CD4-positive, alpha-beta memory T cell (primary cell): ENCODE measurements at regions not wholly inside any gene's neighbourhood (a gene's known extent, or its start where the extent isn't known, plus 50 kb on each side); places are given as distances from the start of the nearest gene placed in this dataset.

ENCODE experiments used
- CTCF ChIA-PET: fragments of 350-600 bp; sonication (Branson Sonifier 250); formaldehyde crosslinking; loops from one replicate; lab custom pipeline; 2021; ENCODE audit warnings: inconsistent platforms; ENCODE audit not compliant: partially characterized antibody; lab: Charles Lee
- POLR2A ChIA-PET: fragments of 350-600 bp; sonication (Branson Sonifier 250); formaldehyde crosslinking; loops from one replicate; lab custom pipeline; 2021; ENCODE audit not compliant: partially characterized antibody; lab: Charles Lee
- DNase-seq, 5 donors: peaks; one replicate each; pipeline versions ENCODE4 v3.0.0 to v3.0.0-alpha.2; 2020 to 2022; ENCODE audit warnings: mixed read lengths in 1 of 5
- H3K27ac ChIP-seq: one replicate; pipeline ENCODE4 v1.7.0; 2013; ENCODE audit warnings: low read depth, low read length
- H3K27me3 ChIP-seq: 2 replicates; pipeline ENCODE4 v1.7.0; 2013; ENCODE audit warnings: mild to moderate bottlenecking, low read length, moderate library complexity; ENCODE audit not compliant: insufficient read depth
- H3K36me3 ChIP-seq: 2 replicates; pipeline ENCODE4 v1.7.0; 2013; ENCODE audit warnings: mild to moderate bottlenecking, low read length, moderate library complexity; ENCODE audit not compliant: insufficient read depth
- H3K4me1 ChIP-seq: 2 replicates; pipeline ENCODE4 v1.7.0; 2013; ENCODE audit warnings: mild to moderate bottlenecking, low read length, moderate library complexity; ENCODE audit not compliant: insufficient read depth
- H3K4me3 ChIP-seq, 2 donors: one replicate each; pipeline ENCODE4 v1.7.0; 2013; ENCODE audit warnings: low read length in 2 of 2, mild to moderate bottlenecking in 1 of 2
- H3K9me3 ChIP-seq, 2 donors: one replicate each; pipeline ENCODE4 v1.7.0; 2013; ENCODE audit warnings: low read length in 2 of 2, control low read depth in 1 of 2; ENCODE audit not compliant: control insufficient read depth in 1 of 2
- H3K27ac Mint-ChIP-seq, 7 donors: one replicate each; pipeline ENCODE4 v1.8.0; 2020 to 2021; ENCODE audit warnings: mixed read lengths in 7 of 7, mild to moderate bottlenecking in 6 of 7, inconsistent platforms in 3 of 7, moderate library complexity in 3 of 7
- H3K27me3 Mint-ChIP-seq, 2 donors: one replicate each; pipeline ENCODE4 v1.8.0; 2020 to 2021; ENCODE audit warnings: mixed read lengths in 2 of 2
- H3K36me3 Mint-ChIP-seq, 2 donors: one replicate each; pipeline ENCODE4 v1.8.0; 2020 to 2021; ENCODE audit warnings: mixed read lengths in 2 of 2, inconsistent platforms in 1 of 2, mild to moderate bottlenecking in 1 of 2
- H3K4me1 Mint-ChIP-seq, 4 donors: one replicate each; pipeline ENCODE4 v1.8.0; 2020 to 2021; ENCODE audit warnings: mixed read lengths in 4 of 4, mild to moderate bottlenecking in 1 of 4
- H3K4me3 Mint-ChIP-seq, 8 donors: one replicate each; pipeline ENCODE4 v1.8.0; 2020 to 2021; ENCODE audit warnings: mixed read lengths in 8 of 8, mild to moderate bottlenecking in 7 of 8, moderate library complexity in 6 of 8, inconsistent platforms in 3 of 8
- H3K9me3 Mint-ChIP-seq, 8 donors: one replicate each; pipeline ENCODE4 v1.8.0; 2020 to 2021; ENCODE audit warnings: mixed read lengths in 8 of 8, mild to moderate bottlenecking in 5 of 8, inconsistent platforms in 3 of 8, moderate library complexity in 1 of 8
- intact Hi-C: fragments of 100-400 bp; cut with micrococcal nuclease; formaldehyde crosslinking; loops from one replicate; pipeline ENCODE4 v1.15.1; 2023

GRCh38 chr3:176159796-176160195 is 1037.5 kb downstream of the TBL1XR1 start:
- Mint-ChIP-seq H3K4me1 (no peaks in the 10 kb centered on the region), H3K36me3 (peaks cover 0 to 4% of the 10 kb centered on the region in 2 donors), H3K4me3 (no peak overlapping the region), H3K27me3 (no peaks in the 10 kb centered on the region), H3K9me3 (peaks cover 0 to 35% (median 6%) of the 10 kb centered on the region in 8 donors), H3K27ac (no peak overlapping the region)
- Histone ChIP-seq H3K4me3 (no peak overlapping the region), H3K36me3 (no peaks in the 10 kb centered on the region), H3K27ac (no peak overlapping the region), H3K9me3 (no peaks in the 10 kb centered on the region), H3K4me1 (no peaks in the 10 kb centered on the region), H3K27me3 (no peaks in the 10 kb centered on the region)
- CTCF ChIA-PET: no interaction called here
- intact Hi-C loops: no loop called here
- POLR2A ChIA-PET: no interaction called here
- DNase-seq: no peak

DNA sequence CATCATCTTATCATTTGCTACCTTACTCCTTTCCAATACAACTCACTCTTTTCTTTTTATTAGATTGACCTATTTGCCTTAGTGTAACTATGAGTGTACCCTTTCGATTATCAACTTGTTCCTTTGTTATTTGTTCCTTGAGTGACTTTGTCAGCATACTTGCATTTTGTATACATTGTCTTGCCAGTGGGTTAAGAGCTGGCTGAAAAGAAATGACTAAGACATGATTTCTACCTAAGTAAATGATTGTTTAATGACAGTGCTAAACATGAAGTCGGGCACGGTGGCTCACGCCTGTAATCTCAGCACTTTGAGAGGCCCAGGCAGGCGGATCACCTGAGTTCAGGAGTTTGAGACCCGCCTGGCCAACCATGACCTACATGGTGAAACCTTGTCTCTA is 1042.3 kb downstream of the TBL1XR1 start:
- H3K27me3 ChIP-seq: no peaks in the 10 kb centered on the region
- intact Hi-C loops: no loop called here
- no peaks in the 10 kb centered on the region for H3K27me3 Mint-ChIP-seq
- no peak for DNase-seq
- H3K4me3 Mint-ChIP-seq: no peak overlapping the region
- H3K9me3 Mint-ChIP-seq: peaks cover 0 to 12% (median 3%) of the 10 kb centered on the region in 8 donors
- H3K27ac Mint-ChIP-seq: no peak overlapping the region
- H3K4me3 ChIP-seq: no peak overlapping the region
- ChIA-PET CTCF (no interaction called here), POLR2A (no interaction called here)
- no peaks in the 10 kb centered on the region for H3K9me3 ChIP-seq
- H3K36me3 Mint-ChIP-seq: peaks cover 0 to 4% of the 10 kb centered on the region in 2 donors
- H3K36me3 ChIP-seq: no peaks in the 10 kb centered on the region
- H3K27ac ChIP-seq: no peak overlapping the region
- no peaks in the 10 kb centered on the region for H3K4me1 Mint-ChIP-seq
- no peaks in the 10 kb centered on the region for H3K4me1 ChIP-seq

- POLR2A ChIA-PET: no interaction called here
- no peaks in the 10 kb centered on the region for H3K4me1 Mint-ChIP-seq
- no peak overlapping the region for H3K27ac ChIP-seq
Measured at GRCh38 chr3:176149567-176149966, 1047.7 kb downstream of the TBL1XR1 start.

DNA sequence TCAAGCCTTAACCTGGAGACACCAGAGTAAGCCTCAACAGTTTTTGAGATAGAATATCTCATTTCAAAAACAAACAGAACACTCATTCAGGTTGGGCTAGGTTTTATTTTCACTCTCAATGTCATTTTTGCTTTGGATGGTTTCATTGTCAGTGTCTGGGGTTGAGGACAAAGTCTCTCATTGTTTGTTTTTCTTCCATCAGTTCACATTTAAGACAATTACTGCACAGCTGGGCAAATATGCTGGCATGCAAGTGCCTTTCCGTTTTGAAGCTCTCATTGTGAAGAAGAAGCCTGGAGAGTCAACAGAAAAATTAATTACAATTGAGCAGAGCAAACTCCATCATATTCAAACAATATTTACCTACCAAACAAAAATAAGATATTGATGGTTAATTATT is 1050.0 kb downstream of the TBL1XR1 start:
- Mint-ChIP-seq H3K27me3 (no peaks in the 10 kb centered on the region), H3K9me3 (peaks cover 0 to 12% (median 0%) of the 10 kb centered on the region in 8 donors), H3K4me1 (no peaks in the 10 kb centered on the region), H3K27ac (no peak overlapping the region), H3K36me3 (no peaks in the 10 kb centered on the region), H3K4me3 (no peak overlapping the region)
- Histone ChIP-seq H3K27ac (no peak overlapping the region), H3K36me3 (no peaks in the 10 kb centered on the region), H3K9me3 (no peaks in the 10 kb centered on the region), H3K27me3 (no peaks in the 10 kb centered on the region), H3K4me1 (no peaks in the 10 kb centered on the region), H3K4me3 (no peak overlapping the region)
- ChIA-PET CTCF (no interaction called here), POLR2A (no interaction called here)
- intact Hi-C loops: no loop called here
- no peak for DNase-seq

More at GRCh38 chr3:176149567-176149966, 1047.7 kb downstream of the TBL1XR1 start:
- Histone ChIP-seq H3K36me3 (no peaks in the 10 kb centered on the region), H3K4me3 (no peak overlapping the region), H3K27me3 (no peaks in the 10 kb centered on the region), H3K9me3 (no peaks in the 10 kb centered on the region), H3K4me1 (no peaks in the 10 kb centered on the region)
- no peak for DNase-seq
- Mint-ChIP-seq H3K27me3 (no peaks in the 10 kb centered on the region), H3K9me3 (peaks cover 0 to 5% (median 0%) of the 10 kb centered on the region in 8 donors), H3K27ac (no peak overlapping the region), H3K4me3 (no peak overlapping the region), H3K36me3 (no peaks in the 10 kb centered on the region)
- intact Hi-C loops: no loop called here
- CTCF ChIA-PET: no interaction called here

GRCh38 chr3:176141837-176142236 is 1055.4 kb downstream of the TBL1XR1 start:
- Histone ChIP-seq H3K4me3 (no peak overlapping the region), H3K27me3 (no peaks in the 10 kb centered on the region), H3K36me3 (no peaks in the 10 kb centered on the region), H3K4me1 (no peaks in the 10 kb centered on the region), H3K27ac (no peak overlapping the region), H3K9me3 (no peaks in the 10 kb centered on the region)
- no peaks in the 10 kb centered on the region for H3K4me1 Mint-ChIP-seq
- intact Hi-C loops: no loop called here
- H3K36me3 Mint-ChIP-seq: no peaks in the 10 kb centered on the region
- CTCF ChIA-PET: no interaction called here
- POLR2A ChIA-PET: no interaction called here
- no peak overlapping the region for H3K27ac Mint-ChIP-seq
- no peak for DNase-seq
- H3K4me3 Mint-ChIP-seq: no peak overlapping the region
- no peaks in the 10 kb centered on the region for H3K27me3 Mint-ChIP-seq
- H3K9me3 Mint-ChIP-seq: peaks cover 0 to 14% (median 7%) of the 10 kb centered on the region in 8 donors

- peaks cover 2 to 11% (median 4%) of the 10 kb centered on the region in 8 donors for H3K9me3 Mint-ChIP-seq
- no peaks in the 10 kb centered on the region for H3K9me3 ChIP-seq
- H3K4me1 ChIP-seq: no peaks in the 10 kb centered on the region
- H3K27me3 Mint-ChIP-seq: no peaks in the 10 kb centered on the region
- intact Hi-C loops: no loop called here
- no peaks in the 10 kb centered on the region for H3K36me3 ChIP-seq
- H3K4me1 Mint-ChIP-seq: no peaks in the 10 kb centered on the region
- H3K36me3 Mint-ChIP-seq: no peaks in the 10 kb centered on the region
- no peak for DNase-seq
- H3K27ac ChIP-seq: no peak overlapping the region
- ChIA-PET POLR2A (no interaction called here), CTCF (no interaction called here)
- H3K4me3 ChIP-seq: no peak overlapping the region
- no peak overlapping the region for H3K4me3 Mint-ChIP-seq
- H3K27me3 ChIP-seq: no peaks in the 10 kb centered on the region
- no peak overlapping the region for H3K27ac Mint-ChIP-seq
Measured at GRCh38 chr3:176120507-176120906, 1076.8 kb downstream of the TBL1XR1 start.

- POLR2A ChIA-PET: no interaction called here
- no peaks in the 10 kb centered on the region for H3K9me3 ChIP-seq
- Mint-ChIP-seq H3K4me3 (no peak overlapping the region), H3K9me3 (peaks cover 2 to 11% (median 5%) of the 10 kb centered on the region in 8 donors), H3K4me1 (no peaks in the 10 kb centered on the region), H3K36me3 (no peaks in the 10 kb centered on the region), H3K27ac (no peak overlapping the region), H3K27me3 (no peaks in the 10 kb centered on the region)
- CTCF ChIA-PET: no interaction called here
- H3K4me3 ChIP-seq: no peak overlapping the region
- no peaks in the 10 kb centered on the region for H3K27me3 ChIP-seq
- H3K36me3 ChIP-seq: no peaks in the 10 kb centered on the region
- intact Hi-C loops: no loop called here
- H3K27ac ChIP-seq: no peak overlapping the region
- DNase-seq: no peak
- no peaks in the 10 kb centered on the region for H3K4me1 ChIP-seq
Measured at GRCh38 chr3:176119826-176120225, 1077.5 kb downstream of the TBL1XR1 start.

GRCh38 chr3:176106380-176106779 is 1090.9 kb downstream of the TBL1XR1 start:
- POLR2A ChIA-PET: no interaction called here
- Mint-ChIP-seq H3K27ac (no peak overlapping the region), H3K27me3 (no peaks in the 10 kb centered on the region), H3K36me3 (no peaks in the 10 kb centered on the region), H3K4me1 (no peaks in the 10 kb centered on the region), H3K4me3 (no peak overlapping the region), H3K9me3 (peaks cover 0 to 5% (median under 1%) of the 10 kb centered on the region in 8 donors)
- no peak for DNase-seq
- no peaks in the 10 kb centered on the region for H3K9me3 ChIP-seq
- no peaks in the 10 kb centered on the region for H3K27me3 ChIP-seq
- no peaks in the 10 kb centered on the region for H3K36me3 ChIP-seq
- intact Hi-C loops: no loop called here
- no peak overlapping the region for H3K27ac ChIP-seq
- H3K4me3 ChIP-seq: no peak overlapping the region
- CTCF ChIA-PET: no interaction called here
- no peaks in the 10 kb centered on the region for H3K4me1 ChIP-seq
